ACC112 (cell line): ENCODE measurements at regions not wholly inside any gene's neighbourhood (a gene's known extent, or its start where the extent isn't known, plus 50 kb on each side); places are given as distances from the start of the nearest gene placed in this dataset.
"Not testable (repeated sequence)": the region's sequence is repeated elsewhere in the genome, so short reads cannot be mapped to it uniquely, and the experiment has no call there.

Experiments used
- H2AFZ ChIP-seq: fragments of 200-600 bp; sonication (generic); one replicate; pipeline ENCODE4 v1.6.0; 2017; ENCODE audit warnings: antibody characterized with exemption, low read length; ENCODE audit not compliant: unreplicated experiment
- H3K27ac ChIP-seq: fragments of 200-600 bp; sonication (generic); 2 replicates; pipeline ENCODE4 v1.5.1; 2014; ENCODE audit warnings: low read depth, mild to moderate bottlenecking, antibody characterized with exemption, low read length, moderate library complexity
- H3K27me3 ChIP-seq: fragments of 200-600 bp; sonication (generic); 2 replicates; pipeline ENCODE4 v1.6.1; 2014; ENCODE audit warnings: mild to moderate bottlenecking, antibody characterized with exemption, low read length, moderate library complexity, mixed read lengths; ENCODE audit not compliant: insufficient read depth
- H3K36me3 ChIP-seq: fragments of 200-600 bp; sonication (generic); 2 replicates; pipeline ENCODE4 v1.6.1; 2016; ENCODE audit warnings: mild to moderate bottlenecking, antibody characterized with exemption, low read length, moderate library complexity, mixed read lengths; ENCODE audit not compliant: insufficient read depth
- H3K4me1 ChIP-seq: fragments of 200-600 bp; sonication (generic); one replicate; pipeline ENCODE4 v1.6.1; 2016; ENCODE audit warnings: low read length, mixed read lengths; ENCODE audit not compliant: insufficient read depth, unreplicated experiment, control insufficient read depth
- H3K4me3 ChIP-seq: fragments of 200-600 bp; sonication (generic); 2 replicates; pipeline ENCODE4 v1.5.1; 2014; ENCODE audit warnings: mild to moderate bottlenecking, low read depth, low read length
- H3K79me2 ChIP-seq: fragments of 200-600 bp; sonication (generic); one replicate; pipeline ENCODE4 v1.6.0; 2016; ENCODE audit warnings: low read length; ENCODE audit not compliant: control insufficient read depth, unreplicated experiment, insufficient read depth

GRCh38 chr4:126191536-126191935 is 876.8 kb downstream of the FAT4 start:
- H3K36me3 ChIP-seq: no peaks in the 10 kb centered on the region
- no peak overlapping the region for H2AFZ ChIP-seq
- H3K27me3 ChIP-seq: no peaks in the 10 kb centered on the region
- H3K4me1 ChIP-seq: no peaks in the 10 kb centered on the region
- H3K79me2 ChIP-seq: no peaks in the 10 kb centered on the region
- H3K27ac ChIP-seq: no peak overlapping the region
- H3K4me3 ChIP-seq: no peak overlapping the region

GRCh38 chr4:126192506-126192905 is 877.8 kb downstream of the FAT4 start:
- Histone ChIP-seq H3K27ac (no peak overlapping the region), H3K27me3 (no peaks in the 10 kb centered on the region), H3K4me3 (no peak overlapping the region), H3K4me1 (no peaks in the 10 kb centered on the region), H3K79me2 (no peaks in the 10 kb centered on the region), H2AFZ (no peak overlapping the region), H3K36me3 (no peaks in the 10 kb centered on the region)

DNA sequence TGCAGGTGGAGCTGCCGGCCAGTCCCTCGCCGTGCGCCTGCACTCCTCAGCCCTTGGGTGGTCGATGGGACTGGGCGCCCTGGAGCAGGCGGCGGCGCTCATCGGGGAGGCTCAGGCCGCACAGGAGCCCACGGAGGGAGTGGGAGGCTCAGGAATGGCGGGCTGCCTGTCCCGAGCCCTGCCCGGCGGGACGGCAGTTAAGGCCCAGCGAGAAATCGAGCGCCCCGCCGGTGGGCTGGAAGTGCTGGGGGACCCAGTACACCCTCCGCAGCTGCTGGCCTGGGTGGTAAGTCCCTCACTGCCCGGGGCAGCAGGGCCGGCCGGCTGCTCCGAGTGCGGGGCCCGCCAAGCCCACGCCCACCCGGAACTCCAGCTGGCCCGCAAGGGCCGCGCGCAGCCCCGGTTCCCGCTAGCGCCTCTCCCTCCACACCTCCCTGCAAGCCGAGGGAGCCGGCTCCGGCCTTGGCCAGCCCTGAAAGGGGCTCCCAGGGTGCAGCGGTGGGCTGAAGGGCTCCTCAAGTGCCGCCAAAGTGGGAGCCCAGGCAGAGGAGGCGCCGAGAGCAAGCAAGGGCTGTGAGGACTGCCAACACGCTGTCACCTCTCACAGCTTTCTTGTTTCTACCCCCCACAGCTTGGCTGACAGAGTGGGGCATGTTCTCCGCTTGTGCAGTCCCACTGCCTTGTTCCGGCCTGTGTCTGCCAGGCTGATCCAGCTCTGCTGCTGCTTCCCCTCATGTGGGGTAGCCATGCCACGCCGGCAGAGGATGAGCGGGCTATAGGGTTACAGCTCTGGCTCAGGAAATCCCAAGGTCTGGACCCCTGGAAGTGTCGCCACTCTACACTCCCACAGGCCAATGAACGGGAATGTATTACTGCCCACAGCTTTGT is 886.7 kb downstream of the FAT4 start:
- H2AFZ ChIP-seq, H3K36me3 ChIP-seq: not testable (repeated sequence)

DNA sequence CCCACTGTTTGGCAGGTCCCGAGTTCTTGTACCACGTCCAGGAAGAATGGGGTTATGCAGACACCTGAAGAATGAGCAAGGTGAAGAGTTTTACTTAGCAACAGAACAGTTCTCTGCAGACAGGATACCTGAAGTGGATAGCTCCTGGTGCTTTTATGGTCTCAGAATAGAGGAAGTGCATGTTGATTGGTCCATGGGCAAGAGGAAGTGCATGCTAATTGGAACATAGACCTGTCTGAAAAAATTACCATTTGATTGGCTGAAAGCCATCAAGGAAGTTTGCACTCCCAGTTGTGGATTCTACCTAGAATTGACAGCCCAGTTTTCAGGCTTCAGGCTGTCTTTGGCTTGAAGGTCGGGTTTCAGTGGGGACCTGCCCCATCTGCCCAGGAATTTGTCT is 887.5 kb downstream of the FAT4 start:
- Histone ChIP-seq H3K4me3 (no peak overlapping the region), H3K4me1 (no peaks in the 10 kb centered on the region), H3K79me2 (no peaks in the 10 kb centered on the region), H3K36me3 (no peaks in the 10 kb centered on the region), H3K27me3 (no peaks in the 10 kb centered on the region), H3K27ac (no peak overlapping the region), H2AFZ (no peak overlapping the region)

More for the DNA sequence above, 886.7 kb downstream of the FAT4 start:
- H3K4me3 ChIP-seq, H3K79me2 ChIP-seq, H3K27ac ChIP-seq, H3K4me1 ChIP-seq, H3K27me3 ChIP-seq: not testable (repeated sequence)

GRCh38 chr4:126207910-126208309 is 893.2 kb downstream of the FAT4 start:
- Histone ChIP-seq H3K36me3 (no peaks in the 10 kb centered on the region), H3K27me3 (no peaks in the 10 kb centered on the region), H3K27ac (no peak overlapping the region), H2AFZ (peak overlapping the region; percentile 60), H3K79me2 (no peaks in the 10 kb centered on the region), H3K4me1 (peaks cover 7% of the 10 kb centered on the region), H3K4me3 (0 out of 2 replicates have a peak overlapping the region, but pooled peaks have one; percentile 16)

DNA sequence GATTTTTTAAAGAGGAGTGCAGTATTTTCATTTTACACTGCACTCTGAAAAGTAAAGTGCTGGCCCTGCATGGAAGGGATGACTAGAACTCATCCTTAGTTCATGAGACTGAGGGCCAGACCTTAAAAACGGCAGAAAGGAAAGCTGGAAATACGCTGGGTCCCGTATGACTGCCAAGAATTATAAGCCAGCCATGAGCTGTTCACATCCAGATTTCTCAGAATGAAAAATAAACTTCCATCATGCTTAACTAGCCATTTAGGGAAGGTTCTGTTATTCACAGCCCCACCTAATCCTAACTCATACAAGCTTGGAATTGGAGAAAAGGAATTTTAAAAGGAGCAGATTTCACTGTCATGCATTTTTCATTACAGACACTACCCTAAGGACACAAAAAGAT is 894.4 kb downstream of the FAT4 start:
- no peak overlapping the region for H3K27ac ChIP-seq
- peaks cover 7% of the 10 kb centered on the region for H3K4me1 ChIP-seq
- H3K79me2 ChIP-seq: no peaks in the 10 kb centered on the region
- H3K36me3 ChIP-seq: no peaks in the 10 kb centered on the region
- H2AFZ ChIP-seq: no peak overlapping the region
- H3K4me3 ChIP-seq: no peak overlapping the region
- H3K27me3 ChIP-seq: no peaks in the 10 kb centered on the region

DNA sequence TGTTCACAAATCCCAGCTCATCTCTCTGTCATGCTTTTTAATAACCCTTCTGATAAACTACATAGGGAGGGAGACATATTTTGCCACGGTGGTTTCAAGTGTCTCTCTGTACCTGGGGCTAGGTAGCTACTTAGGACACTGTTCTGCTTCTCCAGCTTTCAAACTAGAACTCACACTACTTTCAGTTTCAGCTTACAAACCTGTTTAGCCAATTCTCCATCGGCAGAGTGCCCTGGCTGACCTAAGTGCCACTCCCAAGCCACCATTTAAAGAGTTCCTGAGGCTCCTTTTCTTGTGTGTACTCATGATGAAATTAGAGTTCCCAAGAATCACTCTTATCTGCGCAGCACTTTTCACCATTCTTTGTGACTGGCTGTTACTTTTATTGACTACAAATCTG is 899.2 kb downstream of the FAT4 start:
- Histone ChIP-seq H3K4me3 (peak overlapping the region; percentile 35; the same call in 1 of the 2 replicates), H3K27me3 (no peaks in the 10 kb centered on the region), H3K4me1 (peaks cover 6% of the 10 kb centered on the region), H3K79me2 (no peaks in the 10 kb centered on the region), H2AFZ (peak overlapping the region; percentile 35), H3K27ac (no peak overlapping the region), H3K36me3 (no peaks in the 10 kb centered on the region)

GRCh38 chr4:126215759-126216158 is 901.0 kb downstream of the FAT4 start:
- Histone ChIP-seq H3K27ac (no peak overlapping the region), H3K79me2 (no peaks in the 10 kb centered on the region), H3K4me3 (no peak overlapping the region), H2AFZ (no peak overlapping the region), H3K4me1 (no peaks in the 10 kb centered on the region), H3K36me3 (no peaks in the 10 kb centered on the region), H3K27me3 (no peaks in the 10 kb centered on the region)

- Histone ChIP-seq H3K4me3 (no peak overlapping the region), H3K27me3 (no peaks in the 10 kb centered on the region), H2AFZ (no peak overlapping the region), H3K4me1 (no peaks in the 10 kb centered on the region), H3K79me2 (no peaks in the 10 kb centered on the region), H3K27ac (no peak overlapping the region), H3K36me3 (no peaks in the 10 kb centered on the region)
These were observed 901.9 kb downstream of the FAT4 start for GRCh38 chr4:126216611-126217010.

DNA sequence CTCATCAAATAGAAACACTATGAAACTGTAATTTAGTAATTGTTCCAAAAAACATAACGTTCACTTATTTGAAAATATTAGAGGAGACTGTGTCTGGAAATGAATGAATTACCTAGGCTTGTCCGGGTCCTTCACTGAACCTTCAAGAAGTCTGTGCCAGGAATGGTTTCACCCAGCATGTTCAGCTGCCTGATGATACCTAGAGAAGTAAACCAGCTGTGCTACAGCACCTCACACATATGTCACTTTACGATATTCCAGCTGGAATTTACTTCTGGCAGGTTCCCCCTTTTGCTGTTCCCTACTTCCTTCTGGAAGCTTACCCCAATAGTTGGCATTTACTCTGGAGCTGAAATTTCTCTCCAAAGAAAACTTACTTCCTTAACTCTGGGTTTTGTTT is 906.5 kb downstream of the FAT4 start:
- H2AFZ ChIP-seq: no peak overlapping the region
- H3K36me3 ChIP-seq: no peaks in the 10 kb centered on the region
- H3K4me1 ChIP-seq: no peaks in the 10 kb centered on the region
- H3K27me3 ChIP-seq: no peaks in the 10 kb centered on the region
- H3K4me3 ChIP-seq: no peak overlapping the region
- H3K79me2 ChIP-seq: no peaks in the 10 kb centered on the region
- H3K27ac ChIP-seq: no peak overlapping the region

DNA sequence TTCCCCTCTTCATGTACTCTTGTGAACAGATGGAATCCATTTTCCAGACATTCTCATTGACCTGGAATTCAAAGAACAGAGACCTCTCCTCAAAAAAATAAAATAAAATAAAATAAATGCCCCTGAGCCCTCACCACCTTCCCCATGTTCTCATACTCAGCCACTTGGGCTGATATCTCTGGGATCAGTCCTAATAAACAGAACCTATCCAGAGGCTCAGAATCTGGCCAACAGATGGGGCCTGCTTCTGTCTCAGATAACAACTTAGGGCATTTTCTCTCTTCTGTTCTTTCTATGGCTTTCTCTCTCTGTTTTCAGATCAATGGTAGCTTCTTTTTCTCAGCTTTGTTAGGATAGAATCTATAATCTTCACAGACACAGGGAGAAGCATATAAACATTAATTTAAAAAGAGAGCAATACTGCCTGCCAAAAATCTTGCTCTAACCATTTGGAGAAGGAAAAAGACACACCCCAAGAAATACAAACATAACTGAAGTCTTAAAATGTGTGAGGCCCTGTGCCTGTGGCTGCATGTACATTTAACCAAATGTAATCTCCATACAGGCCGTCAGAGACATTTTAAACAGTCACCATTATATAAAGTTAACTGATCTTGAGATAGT is 907.1 kb downstream of the FAT4 start:
- H3K4me1 ChIP-seq: no peaks in the 10 kb centered on the region
- no peaks in the 10 kb centered on the region for H3K36me3 ChIP-seq
- no peak overlapping the region for H3K4me3 ChIP-seq
- no peaks in the 10 kb centered on the region for H3K79me2 ChIP-seq
- H3K27me3 ChIP-seq: no peaks in the 10 kb centered on the region
- H2AFZ ChIP-seq: no peak overlapping the region
- H3K27ac ChIP-seq: no peak overlapping the region
